GM06990 (cell line): ENCODE measurements at regions not wholly inside any gene's neighbourhood (a gene's known extent, or its start where the extent isn't known, plus 50 kb on each side); places are given as distances from the start of the nearest gene placed in this dataset.

Experiments used
- DNase-seq: peaks from one replicate; pipeline ENCODE4 v3.0.0-alpha.2; 2011; ENCODE audit not compliant: insufficient read length; ENCODE audit errors: extremely low read depth
- H3K27me3 ChIP-seq: replicated peaks from 2 replicates; pipeline ENCODE4 v1.6.0; 2011; ENCODE audit warnings: low read length; ENCODE audit not compliant: control insufficient read depth, insufficient read depth
- H3K36me3 ChIP-seq: 2 replicates; pipeline ENCODE4 v1.5.1; 2011; ENCODE audit warnings: low read length; ENCODE audit not compliant: control insufficient read depth, insufficient read depth
- H3K4me3 ChIP-seq: replicated peaks from 2 replicates; pipeline ENCODE4 v1.5.1; 2011; ENCODE audit warnings: low read depth, mild to moderate bottlenecking, control low read depth, low read length
- TF ChIP-seq, protein P1 (sequence below): IDR thresholded peaks from 2 replicates; pipeline ENCODE4 v1.5.1; 2011; ENCODE audit warnings: low read length, control low read depth, mild to moderate bottlenecking, inconsistent platforms; ENCODE audit not compliant: insufficient read depth, poor library complexity, severe bottlenecking

DNA sequence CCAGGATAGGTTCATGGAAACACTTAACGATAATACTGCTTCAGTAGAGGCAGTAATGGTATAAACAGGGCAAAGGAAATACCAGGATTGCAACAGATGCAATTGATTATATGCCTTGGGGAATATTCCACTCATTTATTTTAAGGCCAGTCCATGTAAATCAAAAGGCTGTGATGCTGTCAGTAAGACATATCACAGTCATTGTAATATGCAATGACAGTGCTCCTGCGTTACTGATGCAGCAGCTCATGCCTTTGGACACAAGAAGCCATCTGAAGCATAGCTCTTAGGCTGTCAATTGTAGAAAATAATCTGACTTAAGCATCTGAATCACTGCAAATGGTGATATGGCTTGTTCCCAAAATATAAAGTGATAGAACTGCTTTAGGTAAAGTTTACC, 674.8 kb downstream of the TMTC2 start:
- Histone ChIP-seq H3K27me3 (no peaks in the 10 kb centered on the region), H3K4me3 (no peak overlapping the region), H3K36me3 (no peaks in the 10 kb centered on the region)
- DNase-seq: no peak
- TF ChIP-seq, protein P1, sequence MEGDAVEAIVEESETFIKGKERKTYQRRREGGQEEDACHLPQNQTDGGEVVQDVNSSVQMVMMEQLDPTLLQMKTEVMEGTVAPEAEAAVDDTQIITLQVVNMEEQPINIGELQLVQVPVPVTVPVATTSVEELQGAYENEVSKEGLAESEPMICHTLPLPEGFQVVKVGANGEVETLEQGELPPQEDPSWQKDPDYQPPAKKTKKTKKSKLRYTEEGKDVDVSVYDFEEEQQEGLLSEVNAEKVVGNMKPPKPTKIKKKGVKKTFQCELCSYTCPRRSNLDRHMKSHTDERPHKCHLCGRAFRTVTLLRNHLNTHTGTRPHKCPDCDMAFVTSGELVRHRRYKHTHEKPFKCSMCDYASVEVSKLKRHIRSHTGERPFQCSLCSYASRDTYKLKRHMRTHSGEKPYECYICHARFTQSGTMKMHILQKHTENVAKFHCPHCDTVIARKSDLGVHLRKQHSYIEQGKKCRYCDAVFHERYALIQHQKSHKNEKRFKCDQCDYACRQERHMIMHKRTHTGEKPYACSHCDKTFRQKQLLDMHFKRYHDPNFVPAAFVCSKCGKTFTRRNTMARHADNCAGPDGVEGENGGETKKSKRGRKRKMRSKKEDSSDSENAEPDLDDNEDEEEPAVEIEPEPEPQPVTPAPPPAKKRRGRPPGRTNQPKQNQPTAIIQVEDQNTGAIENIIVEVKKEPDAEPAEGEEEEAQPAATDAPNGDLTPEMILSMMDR: no peak

- Histone ChIP-seq H3K36me3 (no peaks in the 10 kb centered on the region), H3K4me3 (no peak overlapping the region), H3K27me3 (no peaks in the 10 kb centered on the region)
- TF ChIP-seq, protein P1: no peak
- no peak for DNase-seq
Observed at GRCh38 chr12:83361071-83361470, 674.4 kb downstream of the TMTC2 start.

- no peak for DNase-seq
- no peaks in the 10 kb centered on the region for H3K36me3 ChIP-seq
- no peaks in the 10 kb centered on the region for H3K27me3 ChIP-seq
- TF ChIP-seq, protein P1: no peak
- no peak overlapping the region for H3K4me3 ChIP-seq
Observed at GRCh38 chr12:83349907-83350611, 663.4 kb downstream of the TMTC2 start.

DNA sequence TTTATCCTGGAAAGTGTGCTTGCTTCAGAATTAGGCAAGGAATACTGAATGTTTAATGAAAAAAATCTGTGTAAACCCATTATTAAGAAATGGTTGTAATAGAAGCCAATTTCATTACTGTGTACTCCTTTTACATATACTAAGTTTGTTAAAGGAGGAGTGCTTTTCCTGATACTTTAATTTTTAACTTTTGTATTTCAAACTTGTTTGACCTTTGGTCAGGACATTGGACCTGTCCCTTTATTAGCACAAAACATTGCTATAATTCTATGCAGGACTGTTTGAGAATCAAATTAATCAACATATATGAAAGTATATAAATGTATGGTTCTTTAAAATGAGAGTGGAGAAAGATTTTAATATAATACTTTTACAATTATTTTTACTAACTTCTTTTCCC, 659.6 kb downstream of the TMTC2 start:
- no peaks in the 10 kb centered on the region for H3K36me3 ChIP-seq
- TF ChIP-seq, protein P1: no peak
- H3K4me3 ChIP-seq: no peak overlapping the region
- no peaks in the 10 kb centered on the region for H3K27me3 ChIP-seq
- no peak for DNase-seq

GRCh38 chr12:83343767-83344166, 657.1 kb downstream of the TMTC2 start:
- Histone ChIP-seq H3K36me3 (no peaks in the 10 kb centered on the region), H3K4me3 (no peak overlapping the region), H3K27me3 (no peaks in the 10 kb centered on the region)
- no peak for DNase-seq
- TF ChIP-seq, protein P1: no peak

DNA sequence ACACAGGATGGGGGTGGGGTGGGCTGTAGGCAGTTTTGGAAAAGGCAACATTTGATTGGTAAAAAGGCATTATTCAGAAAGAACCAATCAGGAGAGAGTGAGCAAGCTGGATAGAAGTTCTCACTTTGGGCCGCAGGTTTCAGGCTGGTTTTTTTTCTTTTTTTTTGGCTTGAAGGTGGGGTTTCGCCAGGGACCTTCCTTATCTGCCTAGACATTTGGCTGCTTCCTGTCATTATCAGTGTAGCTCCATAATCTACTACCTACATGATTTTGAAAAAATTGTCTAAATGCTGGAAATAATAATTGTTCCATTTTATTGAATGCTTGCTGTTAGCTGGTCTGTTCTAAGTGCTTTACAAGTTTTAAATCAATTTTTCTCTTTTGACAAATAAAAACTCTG, 649.0 kb downstream of the TMTC2 start:
- DNase-seq: no peak
- H3K27me3 ChIP-seq: no peaks in the 10 kb centered on the region
- no peak overlapping the region for H3K4me3 ChIP-seq
- no peaks in the 10 kb centered on the region for H3K36me3 ChIP-seq
- TF ChIP-seq, protein P1: no peak
